Activated T-helper 1 cell treated with anti-CD3 and anti-CD28 coated beads, Interleukin-12 subunit alpha, Interleukin-12 subunit beta, Interleukin-2, Interleukin-4 antibody, amounts not matched to agents 30 ng/mL and 10 ng/mL and 1 ng/mL, durations not matched to agents 14 hours and 24 hours and 36 hours (primary cell): ENCODE measurements at regions not wholly inside any gene's neighbourhood (a gene's known extent, or its start where the extent isn't known, plus 50 kb on each side); places are given as distances from the start of the nearest gene placed in this dataset.

Experiments
- DNase-seq: peaks from one replicate; pipeline ENCODE4 v3.0.0; 2021; ENCODE audit warnings: low spot score
- H3K27ac Mint-ChIP-seq: one replicate; pipeline ENCODE4 v1.8.0; 2021; ENCODE audit warnings: mild to moderate bottlenecking, mixed read lengths
- H3K27me3 Mint-ChIP-seq: one replicate; pipeline ENCODE4 v1.8.0; 2022; ENCODE audit warnings: mild to moderate bottlenecking, moderate library complexity, mixed read lengths; ENCODE audit not compliant: insufficient read depth
- H3K36me3 Mint-ChIP-seq: one replicate; pipeline ENCODE4 v1.8.0; 2021; ENCODE audit warnings: low read depth, mixed read lengths
- H3K4me1 Mint-ChIP-seq: one replicate; pipeline ENCODE4 v1.8.0; 2021; ENCODE audit warnings: low read depth, mixed read lengths
- H3K4me3 Mint-ChIP-seq: one replicate; pipeline ENCODE4 v1.8.0; 2021; ENCODE audit warnings: mild to moderate bottlenecking, moderate library complexity, mixed read lengths
- H3K9me3 Mint-ChIP-seq: one replicate; pipeline ENCODE4 v1.8.0; 2021; ENCODE audit warnings: mixed read lengths
- intact Hi-C: fragments of 100-400 bp; cut with micrococcal nuclease; formaldehyde crosslinking; loops from one replicate; pipeline ENCODE4 v1.15.1; 2024

DNA sequence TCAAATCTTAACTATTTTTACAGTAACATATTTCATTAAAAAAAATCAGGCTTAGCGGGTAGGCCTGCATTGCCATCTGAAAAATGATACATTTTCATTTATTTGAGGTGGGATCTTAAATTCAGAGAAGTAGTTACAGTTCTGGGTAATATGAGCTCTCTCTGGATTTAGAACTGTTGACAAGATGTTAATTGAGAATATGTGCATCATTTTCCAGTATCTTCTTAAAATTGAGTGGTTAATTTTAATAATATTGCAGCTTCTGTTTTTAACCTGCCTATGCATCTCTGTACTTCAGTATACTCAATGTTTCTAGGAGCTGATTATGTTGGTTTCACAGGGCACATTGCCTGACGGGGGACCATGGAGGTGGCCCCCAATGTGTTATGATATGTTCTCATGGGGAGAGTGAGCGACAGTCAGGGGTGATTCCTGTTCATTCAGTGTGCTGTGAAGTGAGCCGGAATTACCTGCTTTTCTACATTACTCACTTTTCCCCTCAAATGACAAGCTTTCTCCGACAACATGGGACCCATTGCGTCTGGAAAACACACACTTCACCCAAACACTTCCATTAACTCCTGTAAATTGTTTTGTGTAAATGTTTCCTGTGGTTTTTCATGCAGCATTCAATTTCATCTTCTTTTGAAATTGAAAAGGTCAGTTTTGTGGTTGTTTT is 406.2 kb downstream of the MTX2 start:
- Mint-ChIP-seq H3K27ac (no peak overlapping the region), H3K4me3 (no peak overlapping the region), H3K9me3 (no peaks in the 10 kb centered on the region), H3K36me3 (no peaks in the 10 kb centered on the region), H3K27me3 (peaks cover 15% of the 10 kb centered on the region), H3K4me1 (no peaks in the 10 kb centered on the region)
- intact Hi-C loops, result no loop called here
- no peak for DNase-seq

DNA sequence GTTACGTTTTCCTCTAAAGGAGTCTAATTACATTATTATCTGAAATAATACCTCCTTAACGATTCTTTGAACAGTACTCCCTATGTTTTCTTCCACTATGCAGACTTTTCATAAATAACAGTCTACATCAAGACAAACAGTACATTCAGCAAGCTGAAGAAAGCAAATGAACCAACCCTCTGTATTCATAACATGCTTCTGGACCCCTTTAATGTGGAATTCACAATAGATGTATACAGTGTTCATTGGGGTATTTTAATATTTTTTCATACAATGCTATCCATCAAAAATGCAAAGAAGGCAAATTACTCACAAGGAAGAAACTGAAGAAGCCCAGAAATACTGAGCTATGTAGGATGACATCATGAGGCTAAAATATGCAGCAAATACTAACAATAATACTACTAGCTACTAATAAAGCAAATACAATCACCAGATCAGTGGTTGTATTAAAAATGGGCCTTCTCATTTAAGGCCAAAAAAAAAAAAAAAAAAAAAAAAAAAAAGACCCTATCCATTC is 408.6 kb downstream of the MTX2 start:
- Mint-ChIP-seq H3K27me3 (peaks cover 14% of the 10 kb centered on the region), H3K36me3 (no peaks in the 10 kb centered on the region), H3K4me1 (no peaks in the 10 kb centered on the region), H3K27ac (no peak overlapping the region), H3K9me3 (no peaks in the 10 kb centered on the region), H3K4me3 (no peak overlapping the region)
- DNase-seq, result no peak
- intact Hi-C loops, result no loop called here

DNA sequence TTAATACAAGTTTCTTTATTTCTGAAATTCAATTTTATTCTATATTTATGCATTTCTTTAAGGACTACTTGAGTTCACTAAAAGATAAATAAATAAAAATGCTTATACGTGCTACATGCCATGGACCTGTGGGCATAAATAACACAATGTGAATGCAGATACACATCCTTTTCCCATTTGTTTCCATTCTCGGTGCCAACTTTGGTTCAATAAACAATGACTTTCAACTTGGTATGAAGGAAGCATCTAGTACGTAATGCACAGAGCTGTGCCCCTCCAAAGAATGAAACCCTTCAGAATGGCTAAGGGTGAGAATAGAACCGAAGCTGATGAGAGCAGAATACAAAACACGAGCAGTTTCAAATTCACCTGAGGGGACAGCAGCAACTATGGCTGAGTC is 409.3 kb downstream of the MTX2 start:
- DNase-seq, result no peak
- Mint-ChIP-seq H3K9me3 (no peaks in the 10 kb centered on the region), H3K4me1 (no peaks in the 10 kb centered on the region), H3K36me3 (no peaks in the 10 kb centered on the region), H3K27ac (no peak overlapping the region), H3K4me3 (no peak overlapping the region), H3K27me3 (peaks cover 17% of the 10 kb centered on the region)
- intact Hi-C loops, result no loop called here

DNA sequence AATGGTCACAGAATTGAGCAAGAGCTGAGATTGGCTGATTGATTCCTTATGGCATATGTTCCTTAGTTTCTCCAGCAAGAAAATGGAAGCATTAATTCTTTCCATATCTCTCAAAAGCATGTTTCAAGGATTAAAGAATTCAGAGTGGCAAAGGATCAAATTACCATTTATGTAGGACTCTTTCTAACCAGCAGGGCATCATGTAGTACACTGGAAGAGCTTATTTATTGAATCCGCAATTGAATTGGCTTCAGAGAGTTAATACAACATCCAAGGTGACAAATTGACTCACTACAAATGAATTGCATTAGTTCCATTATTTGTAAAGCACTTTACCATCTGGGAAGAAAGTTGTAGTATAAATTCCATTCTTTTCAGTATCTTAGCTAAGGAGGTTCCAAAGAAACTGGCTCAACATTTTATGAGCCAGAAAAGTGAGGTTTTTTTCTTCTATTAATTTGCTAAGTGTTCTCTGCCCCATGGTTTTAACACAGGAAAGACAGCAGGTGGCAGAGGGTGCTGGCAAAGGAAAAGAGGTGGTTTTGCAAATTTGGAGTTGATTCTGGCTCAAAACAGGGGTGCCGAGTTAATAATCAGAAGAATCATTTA is 409.9 kb downstream of the MTX2 start:
- H3K36me3 Mint-ChIP-seq, result no peaks in the 10 kb centered on the region
- no peaks in the 10 kb centered on the region for H3K4me1 Mint-ChIP-seq
- no peak overlapping the region for H3K4me3 Mint-ChIP-seq
- peaks cover 19% of the 10 kb centered on the region for H3K27me3 Mint-ChIP-seq
- intact Hi-C loops, result no loop called here
- H3K9me3 Mint-ChIP-seq, result no peaks in the 10 kb centered on the region
- DNase-seq, result no peak
- H3K27ac Mint-ChIP-seq, result no peak overlapping the region

DNA sequence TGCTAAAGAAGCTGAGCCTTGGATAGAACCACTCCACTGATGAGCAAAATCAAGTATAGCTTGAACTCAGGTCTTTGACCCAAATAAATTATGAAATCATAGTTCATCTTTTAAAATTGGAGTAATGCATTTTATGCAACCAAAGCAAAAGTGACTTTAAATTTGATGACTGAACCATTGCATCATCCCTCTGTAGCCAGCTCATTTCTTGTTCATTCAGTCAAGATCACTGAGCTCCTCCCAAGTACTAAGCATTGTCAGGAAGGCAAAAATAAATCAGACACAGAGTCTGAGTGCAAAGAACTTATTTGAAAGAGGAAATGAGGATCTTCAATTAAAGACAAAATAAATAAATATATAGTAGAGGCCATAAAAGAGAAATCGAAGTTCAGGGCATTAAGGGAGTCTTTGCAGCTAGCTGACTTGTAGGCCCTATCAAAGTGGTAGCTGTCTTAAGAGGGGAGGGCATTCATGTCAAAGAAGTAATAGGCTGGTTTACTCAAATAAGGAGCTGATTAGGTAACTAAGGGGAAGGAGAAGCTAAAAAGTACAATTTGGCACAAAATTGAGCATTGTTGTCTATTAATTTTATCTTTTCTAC is 411.8 kb downstream of the MTX2 start:
- no peaks in the 10 kb centered on the region for H3K9me3 Mint-ChIP-seq
- H3K36me3 Mint-ChIP-seq, result no peaks in the 10 kb centered on the region
- DNase-seq, result no peak
- intact Hi-C loops, result loop anchor here (5.0 kb wide), 1 partner anchor 466 kb away; no protein-coding TSS in a partner anchor
- no peak overlapping the region for H3K4me3 Mint-ChIP-seq
- peaks cover 19% of the 10 kb centered on the region for H3K27me3 Mint-ChIP-seq
- no peak overlapping the region for H3K27ac Mint-ChIP-seq
- H3K4me1 Mint-ChIP-seq, result no peaks in the 10 kb centered on the region

DNA sequence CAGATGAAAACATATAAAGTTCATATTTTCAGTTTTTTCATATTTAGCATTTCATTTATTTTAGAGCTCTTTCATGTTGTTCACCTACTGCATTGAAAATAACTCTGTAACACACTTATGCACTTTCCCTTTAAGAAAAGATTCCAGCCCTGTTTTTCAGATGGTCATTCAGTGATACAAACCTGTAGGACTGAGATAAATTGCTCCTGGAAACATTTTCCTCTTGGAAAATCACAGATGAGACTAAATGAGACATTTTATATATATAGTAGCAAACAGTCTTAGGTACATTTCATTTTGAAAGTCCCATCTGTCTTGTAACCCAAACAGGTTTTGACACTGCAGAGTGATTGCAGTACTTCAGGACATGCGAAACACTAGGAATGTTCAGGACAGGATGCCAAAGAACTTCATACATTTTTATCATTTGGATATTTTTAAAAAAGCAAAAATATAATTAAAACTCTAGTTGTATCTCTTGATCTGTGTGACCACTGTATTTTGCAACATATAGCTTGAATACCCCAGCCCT is 412.4 kb downstream of the MTX2 start:
- H3K9me3 Mint-ChIP-seq, result no peaks in the 10 kb centered on the region
- intact Hi-C loops, result loop anchor here (5.0 kb wide), 1 partner anchor 466 kb away; no protein-coding TSS in a partner anchor
- no peak for DNase-seq
- no peak overlapping the region for H3K4me3 Mint-ChIP-seq
- peaks cover 19% of the 10 kb centered on the region for H3K27me3 Mint-ChIP-seq
- H3K27ac Mint-ChIP-seq, result no peak overlapping the region
- H3K36me3 Mint-ChIP-seq, result no peaks in the 10 kb centered on the region
- no peaks in the 10 kb centered on the region for H3K4me1 Mint-ChIP-seq

DNA sequence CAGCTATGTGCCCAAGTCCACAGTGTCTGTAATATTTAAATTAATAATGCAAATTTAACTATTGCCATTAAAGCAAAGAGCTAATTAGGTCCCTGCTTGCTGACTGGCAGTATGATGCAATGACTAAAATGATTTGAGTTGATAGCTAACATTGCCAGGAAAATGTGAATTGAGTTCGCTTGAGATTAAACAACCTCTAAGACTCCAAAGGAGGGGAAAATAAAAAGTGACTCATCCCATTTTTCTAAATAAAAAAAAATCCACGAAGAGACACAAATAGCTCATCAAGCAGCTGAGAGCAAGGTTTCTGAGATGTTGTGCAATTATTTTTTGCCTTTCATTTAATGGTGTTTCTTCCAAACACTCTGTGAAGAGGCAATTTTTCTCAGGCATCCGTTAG is 413.0 kb downstream of the MTX2 start:
- H3K9me3 Mint-ChIP-seq, result no peaks in the 10 kb centered on the region
- no peak overlapping the region for H3K4me3 Mint-ChIP-seq
- no peak for DNase-seq
- intact Hi-C loops, result loop anchor here (5.0 kb wide), 1 partner anchor 465 kb away; no protein-coding TSS in a partner anchor
- no peaks in the 10 kb centered on the region for H3K36me3 Mint-ChIP-seq
- H3K27ac Mint-ChIP-seq, result no peak overlapping the region
- H3K4me1 Mint-ChIP-seq, result no peaks in the 10 kb centered on the region
- H3K27me3 Mint-ChIP-seq, result peaks cover 19% of the 10 kb centered on the region

DNA sequence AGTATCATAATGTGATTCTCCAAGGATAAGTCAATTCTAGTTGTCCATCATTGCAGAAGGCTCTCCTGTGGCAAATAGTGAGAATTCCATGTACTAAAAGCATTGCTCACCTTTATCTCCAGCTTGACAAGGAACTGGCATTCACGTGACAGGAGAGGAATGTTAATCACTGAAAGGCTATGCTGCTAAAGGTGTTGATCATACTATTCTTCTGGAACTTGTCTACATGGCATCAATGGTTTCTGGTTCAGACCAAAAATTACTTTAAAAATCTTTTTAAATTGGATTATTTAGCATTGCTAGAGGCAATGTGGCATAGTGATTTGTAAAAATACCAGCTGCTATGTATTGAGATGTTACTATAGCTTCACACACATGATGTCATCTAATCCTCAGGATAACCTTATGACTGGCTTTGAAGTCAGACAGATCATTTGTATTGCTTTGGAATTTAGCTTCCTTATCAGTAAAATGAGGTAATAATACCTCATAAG is 414.4 kb downstream of the MTX2 start:
- intact Hi-C loops, result loop anchor here (5.0 kb wide), 1 partner anchor 464 kb away; no protein-coding TSS in a partner anchor
- Mint-ChIP-seq H3K9me3 (no peaks in the 10 kb centered on the region), H3K36me3 (no peaks in the 10 kb centered on the region), H3K27me3 (peaks cover 18% of the 10 kb centered on the region), H3K27ac (no peak overlapping the region), H3K4me3 (no peak overlapping the region), H3K4me1 (no peaks in the 10 kb centered on the region)
- DNase-seq, result no peak

DNA sequence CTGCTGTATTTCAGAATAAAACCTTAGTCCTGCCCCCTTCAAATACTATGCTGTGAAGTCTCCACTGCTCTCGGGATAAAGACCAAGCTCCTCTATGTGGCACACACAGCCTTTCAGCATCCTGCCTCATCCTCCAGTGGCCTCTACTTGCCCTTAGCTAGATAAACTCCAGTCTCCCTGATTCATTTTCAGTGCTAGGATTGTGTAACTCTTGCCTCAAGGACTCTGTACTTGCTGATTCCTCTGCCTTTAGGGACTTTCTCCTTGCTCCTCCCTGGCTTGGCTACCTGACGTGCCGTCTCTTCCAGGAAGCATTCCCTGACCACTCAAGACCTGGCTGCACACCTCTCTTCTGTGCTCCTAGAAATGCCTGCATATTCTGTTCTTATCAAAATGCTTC is 416.7 kb downstream of the MTX2 start:
- Mint-ChIP-seq H3K9me3 (no peaks in the 10 kb centered on the region), H3K4me1 (no peaks in the 10 kb centered on the region), H3K27me3 (peaks cover 25% of the 10 kb centered on the region), H3K27ac (no peak overlapping the region), H3K36me3 (no peaks in the 10 kb centered on the region), H3K4me3 (no peak overlapping the region)
- no peak for DNase-seq
- intact Hi-C loops, result no loop called here

DNA sequence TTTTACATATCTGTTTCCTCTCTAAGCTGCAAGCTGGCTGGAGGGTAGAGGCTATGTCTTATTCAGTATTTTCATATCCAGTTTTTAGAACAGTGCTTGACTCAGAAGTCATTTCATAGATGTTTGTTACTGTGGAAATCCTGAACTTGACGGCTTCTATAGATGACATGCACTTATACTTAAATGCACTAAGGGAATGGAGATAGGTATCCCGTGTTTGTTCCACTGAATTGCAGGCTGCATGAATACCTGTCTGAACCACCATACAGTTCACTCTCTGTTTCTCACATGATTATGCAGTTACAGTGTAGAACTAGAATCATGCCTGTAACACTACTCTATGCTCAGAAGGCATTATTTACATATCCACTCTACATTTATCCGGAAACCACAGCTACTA is 417.1 kb downstream of the MTX2 start:
- Mint-ChIP-seq H3K27me3 (peaks cover 29% of the 10 kb centered on the region), H3K36me3 (no peaks in the 10 kb centered on the region), H3K9me3 (no peaks in the 10 kb centered on the region), H3K27ac (no peak overlapping the region), H3K4me1 (no peaks in the 10 kb centered on the region), H3K4me3 (no peak overlapping the region)
- DNase-seq, result no peak
- intact Hi-C loops, result no loop called here

DNA sequence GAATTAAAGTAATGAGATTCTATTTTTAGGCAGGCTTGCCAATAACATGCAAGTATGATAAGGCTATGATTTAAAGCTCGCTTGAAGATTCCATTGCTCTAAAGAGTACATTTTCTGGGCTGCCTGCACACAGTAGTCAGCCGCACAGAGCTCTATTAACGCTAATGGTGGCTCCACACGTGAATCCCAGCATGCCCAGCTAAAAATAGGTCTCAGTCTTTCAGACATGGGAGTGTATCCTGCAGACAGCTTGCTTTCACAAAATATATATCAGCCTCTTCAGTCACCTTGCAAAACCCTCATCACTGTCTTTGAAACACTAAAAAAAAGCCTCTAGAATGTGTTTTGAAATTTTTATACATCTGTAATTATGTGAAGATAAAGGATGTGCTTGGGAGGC is 418.1 kb downstream of the MTX2 start:
- Mint-ChIP-seq H3K27me3 (peaks cover 32% of the 10 kb centered on the region), H3K4me3 (no peak overlapping the region), H3K27ac (no peak overlapping the region)

DNA sequence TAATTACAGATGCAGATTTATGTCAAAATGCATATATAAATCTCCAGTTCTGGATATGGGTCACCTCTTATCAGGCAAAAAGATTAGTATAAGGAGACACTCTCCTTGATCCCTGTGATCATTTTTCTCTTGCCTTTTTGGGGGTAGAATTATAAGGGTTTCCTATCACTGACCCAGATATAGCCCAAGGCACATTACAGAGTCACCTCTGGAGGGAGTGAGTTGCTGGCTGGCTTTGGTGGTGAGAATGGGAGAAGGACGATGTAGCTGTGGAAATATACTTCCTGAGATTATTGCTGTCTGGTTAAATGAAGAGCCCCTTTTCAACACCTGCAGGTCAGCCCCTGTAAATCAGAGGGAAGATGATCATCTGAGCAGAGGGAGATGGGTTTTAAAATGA is 418.7 kb downstream of the MTX2 start:
- Mint-ChIP-seq H3K36me3 (no peaks in the 10 kb centered on the region), H3K4me1 (no peaks in the 10 kb centered on the region), H3K27ac (no peak overlapping the region), H3K9me3 (no peaks in the 10 kb centered on the region), H3K27me3 (peaks cover 30% of the 10 kb centered on the region), H3K4me3 (no peak overlapping the region)
- intact Hi-C loops, result no loop called here
- no peak for DNase-seq

More for the DNA sequence above, 418.1 kb downstream of the MTX2 start:
- no peak for DNase-seq
- no peaks in the 10 kb centered on the region for H3K36me3 Mint-ChIP-seq
- H3K4me1 Mint-ChIP-seq, result no peaks in the 10 kb centered on the region
- H3K9me3 Mint-ChIP-seq, result no peaks in the 10 kb centered on the region
- intact Hi-C loops, result no loop called here

DNA sequence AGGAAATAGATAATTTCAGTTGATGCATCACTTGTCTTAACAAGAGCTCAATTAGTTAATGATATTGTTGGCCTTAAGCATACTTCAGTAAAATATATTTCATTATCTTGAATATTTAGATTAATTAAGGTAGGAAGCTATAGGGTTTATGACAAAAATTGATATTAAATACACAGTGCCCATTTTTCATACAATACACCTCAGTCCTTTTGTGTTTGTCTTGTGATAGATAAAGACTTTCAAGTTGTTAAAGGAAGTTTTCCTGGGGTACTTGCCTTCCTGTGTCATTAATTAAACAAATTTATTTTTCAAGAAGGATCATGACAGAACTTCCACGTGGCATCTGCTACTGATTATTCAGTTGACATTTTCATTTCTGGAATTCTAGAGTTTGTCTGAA is 420.5 kb downstream of the MTX2 start:
- Mint-ChIP-seq H3K27ac (no peak overlapping the region), H3K4me1 (no peaks in the 10 kb centered on the region), H3K9me3 (no peaks in the 10 kb centered on the region), H3K27me3 (peaks cover 28% of the 10 kb centered on the region), H3K4me3 (no peak overlapping the region), H3K36me3 (no peaks in the 10 kb centered on the region)
- intact Hi-C loops, result no loop called here
- no peak for DNase-seq
